Activated CD4-positive, alpha-beta memory T cell treated with anti-CD3 and anti-CD28 coated beads, Interleukin-2, amount 10 ng/mL, durations not matched to agents 7 days and 5 days (primary cell): ENCODE measurements at regions not wholly inside any gene's neighbourhood (a gene's known extent, or its start where the extent isn't known, plus 50 kb on each side); places are given as distances from the start of the nearest gene placed in this dataset.
"Not testable (repeated sequence)": the region's sequence is repeated elsewhere in the genome, so short reads cannot be mapped to it uniquely, and the experiment has no call there.

Source experiments
- CTCF ChIA-PET: fragments of 350-600 bp; sonication (Branson Sonifier 250); formaldehyde crosslinking; loops from one replicate; lab custom pipeline; 2021; ENCODE audit warnings: antibody characterized with exemption, inconsistent platforms; lab: Charles Lee
- POLR2A ChIA-PET: fragments of 350-600 bp; sonication (Branson Sonifier 250); formaldehyde crosslinking; loops from one replicate; lab custom pipeline; 2021; ENCODE audit warnings: antibody characterized with exemption; lab: Charles Lee
- DNase-seq: peaks from one replicate; pipeline ENCODE4 v3.0.0-alpha.2; 2020
- H3K27ac Mint-ChIP-seq: one replicate; pipeline ENCODE4 v1.8.0; 2021; ENCODE audit warnings: mild to moderate bottlenecking, mixed read lengths
- H3K27me3 Mint-ChIP-seq: one replicate; pipeline ENCODE4 v1.8.0; 2021; ENCODE audit warnings: mixed read lengths
- H3K36me3 Mint-ChIP-seq: one replicate; pipeline ENCODE4 v1.8.0; 2021; ENCODE audit warnings: low read depth, mixed read lengths
- H3K4me1 Mint-ChIP-seq: one replicate; pipeline ENCODE4 v1.8.0; 2021; ENCODE audit warnings: mixed read lengths
- H3K4me3 Mint-ChIP-seq: one replicate; pipeline ENCODE4 v1.8.0; 2021; ENCODE audit warnings: mild to moderate bottlenecking, mixed read lengths
- H3K9me3 Mint-ChIP-seq: one replicate; pipeline ENCODE4 v1.8.0; 2021; ENCODE audit warnings: mixed read lengths

DNA sequence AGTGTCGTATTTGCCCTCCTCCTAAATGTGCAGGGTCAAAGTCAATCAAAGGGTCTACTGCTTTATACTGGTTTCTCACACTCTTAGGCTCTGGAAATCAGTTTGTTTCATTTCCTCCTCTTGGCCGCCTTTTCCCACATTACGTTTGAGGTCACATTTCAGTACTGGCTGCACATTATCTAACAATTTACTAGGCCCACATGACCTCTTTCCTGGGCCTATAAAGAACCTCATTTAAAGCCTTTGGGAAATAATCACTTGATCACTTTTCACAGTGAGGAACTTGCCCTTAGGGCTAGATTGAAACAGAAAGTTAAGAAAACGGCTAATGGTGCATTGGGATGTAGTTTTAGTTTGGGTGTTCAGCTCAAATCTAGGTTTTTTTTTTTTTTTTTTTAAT, 497.5 kb downstream of the RERGL start:
- H3K27me3 Mint-ChIP-seq, result no peaks in the 10 kb centered on the region
- ChIA-PET CTCF (no interaction called here), POLR2A (no interaction called here)
- no peak overlapping the region for H3K27ac Mint-ChIP-seq
- no peaks in the 10 kb centered on the region for H3K36me3 Mint-ChIP-seq
- H3K4me1 Mint-ChIP-seq, result no peaks in the 10 kb centered on the region
- H3K4me3 Mint-ChIP-seq, result no peak overlapping the region
- H3K9me3 Mint-ChIP-seq, result peaks cover 3% of the 10 kb centered on the region
- DNase-seq, result no peak

DNA sequence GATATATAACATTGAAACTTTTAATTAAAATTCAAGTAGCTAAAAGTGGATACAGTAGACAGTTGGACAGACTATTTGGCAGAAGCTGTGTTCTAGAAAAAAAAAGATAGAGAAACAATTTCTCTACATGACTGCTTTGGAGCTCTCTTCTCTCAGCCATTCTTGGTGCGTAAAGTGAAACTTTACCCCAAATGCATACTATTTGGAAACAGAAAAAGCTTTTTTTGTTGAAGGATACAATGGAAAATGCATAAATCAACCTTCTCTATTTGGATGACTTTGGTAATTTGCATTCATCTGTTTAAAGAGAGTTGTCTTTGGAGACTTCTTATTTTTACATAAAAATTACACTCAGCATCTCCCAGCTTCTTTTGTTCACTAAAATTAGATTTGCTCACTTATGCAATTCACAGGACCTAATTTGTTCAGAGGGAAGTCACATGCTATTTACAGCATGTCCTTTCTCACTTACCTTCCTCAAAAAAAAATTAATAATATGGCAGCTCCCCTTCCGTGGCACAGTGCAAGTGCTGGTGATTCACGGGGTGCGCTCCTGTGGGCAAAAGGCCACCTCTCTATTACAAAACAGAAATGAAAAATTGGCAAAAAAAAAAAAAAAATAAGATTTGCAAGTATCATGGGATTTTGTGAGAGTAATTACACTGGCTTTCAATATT, 498.9 kb downstream of the RERGL start:
- peaks cover 4% of the 10 kb centered on the region for H3K9me3 Mint-ChIP-seq
- ChIA-PET POLR2A (no interaction called here), CTCF (no interaction called here)
- H3K4me3 Mint-ChIP-seq, result no peak overlapping the region
- H3K27ac Mint-ChIP-seq, result no peak overlapping the region
- no peak for DNase-seq
- H3K27me3 Mint-ChIP-seq, result no peaks in the 10 kb centered on the region
- H3K36me3 Mint-ChIP-seq, result no peaks in the 10 kb centered on the region
- H3K4me1 Mint-ChIP-seq, result no peaks in the 10 kb centered on the region

DNA sequence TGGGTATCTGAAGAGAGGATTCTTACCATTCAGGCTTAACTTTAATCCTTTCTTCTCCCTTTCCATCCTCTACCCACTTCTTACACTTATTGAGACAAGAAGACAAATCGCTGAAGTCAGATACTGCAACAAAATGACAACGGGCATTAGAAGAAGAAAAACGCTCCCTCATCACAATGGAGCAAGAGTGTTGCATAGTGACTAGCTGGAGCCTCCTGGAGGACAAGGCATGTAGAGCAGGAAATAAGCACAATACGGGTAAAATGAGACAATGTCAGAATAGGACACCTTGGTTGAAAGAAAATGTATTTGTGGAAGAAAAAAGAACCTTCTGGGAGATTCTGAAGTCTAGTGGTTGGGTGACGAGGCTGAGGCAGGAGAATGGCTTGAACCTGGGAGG, 501.0 kb downstream of the RERGL start:
- DNase-seq, result no peak
- H3K4me1 Mint-ChIP-seq, result no peaks in the 10 kb centered on the region
- H3K27ac Mint-ChIP-seq, result no peak overlapping the region
- no peak overlapping the region for H3K4me3 Mint-ChIP-seq
- H3K36me3 Mint-ChIP-seq, result no peaks in the 10 kb centered on the region
- H3K9me3 Mint-ChIP-seq, result peaks cover 9% of the 10 kb centered on the region
- CTCF ChIA-PET, result no interaction called here
- no peaks in the 10 kb centered on the region for H3K27me3 Mint-ChIP-seq
- POLR2A ChIA-PET, result no interaction called here

DNA sequence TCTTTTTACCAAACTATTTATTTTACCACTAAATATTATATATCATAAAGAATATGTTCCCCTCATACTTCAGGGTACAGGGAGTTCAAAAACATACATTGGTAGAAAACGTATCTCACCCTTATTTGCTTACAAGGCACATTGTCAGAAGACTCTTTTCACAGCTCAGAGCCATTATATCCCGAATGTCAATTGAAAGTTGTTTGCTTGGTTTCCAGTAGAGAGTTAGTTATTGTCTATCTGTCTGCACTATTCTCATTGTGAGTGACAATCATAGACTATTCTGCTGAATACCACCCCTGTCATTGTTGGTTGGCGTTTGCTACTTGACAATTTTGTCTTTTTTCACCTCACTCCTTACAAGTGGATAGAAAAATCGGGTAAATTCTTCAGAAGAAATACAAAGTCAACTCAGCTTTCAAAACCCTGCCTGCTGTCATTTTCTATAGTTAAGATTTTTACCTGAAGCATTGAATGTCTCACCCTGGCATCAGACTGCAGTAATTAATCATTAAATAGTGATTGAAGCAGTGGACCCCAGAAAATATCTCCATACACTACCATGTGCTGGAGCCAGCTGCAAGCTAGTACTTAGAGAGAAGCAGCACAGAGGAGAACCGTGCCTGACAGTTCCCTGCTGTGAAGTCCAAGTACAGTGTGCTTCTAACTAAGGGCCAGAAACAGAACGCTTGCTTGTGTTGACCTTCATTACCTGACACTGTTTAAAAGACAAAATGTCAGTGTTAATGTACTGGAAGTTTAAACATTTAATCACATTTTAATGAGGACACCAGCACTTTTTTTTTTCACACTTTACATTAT, 510.6 kb downstream of the RERGL start:
- H3K27ac Mint-ChIP-seq, result no peak overlapping the region
- H3K9me3 Mint-ChIP-seq, result peaks cover 3% of the 10 kb centered on the region
- H3K4me1 Mint-ChIP-seq, result no peaks in the 10 kb centered on the region
- H3K27me3 Mint-ChIP-seq, result no peaks in the 10 kb centered on the region
- POLR2A ChIA-PET, result no interaction called here
- CTCF ChIA-PET, result no interaction called here
- H3K36me3 Mint-ChIP-seq, result no peaks in the 10 kb centered on the region
- H3K4me3 Mint-ChIP-seq, result no peak overlapping the region
- DNase-seq, result no peak

DNA sequence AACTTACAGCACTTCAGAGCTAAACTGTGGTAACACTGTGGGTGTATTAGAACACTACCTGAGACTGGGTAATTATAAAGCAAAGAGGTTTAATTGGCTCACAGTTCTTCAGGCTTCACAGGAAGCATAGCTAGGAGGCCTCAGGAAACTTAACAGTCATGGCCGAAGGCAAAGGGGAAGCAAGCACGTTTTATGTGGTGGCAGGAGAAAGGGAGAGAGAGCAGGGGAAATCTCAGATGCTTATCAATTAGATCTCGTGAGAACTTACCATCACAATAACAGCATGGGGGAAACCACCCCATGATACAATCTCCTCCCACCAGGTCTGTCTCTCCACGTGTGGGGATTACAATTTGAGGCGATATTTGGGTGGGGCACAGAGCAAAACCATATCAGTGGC, 512.6 kb downstream of the RERGL start:
- no peak overlapping the region for H3K4me3 Mint-ChIP-seq
- no peak for DNase-seq
- H3K27me3 Mint-ChIP-seq, result no peaks in the 10 kb centered on the region
- H3K36me3 Mint-ChIP-seq, result no peaks in the 10 kb centered on the region
- peaks cover 4% of the 10 kb centered on the region for H3K9me3 Mint-ChIP-seq
- POLR2A ChIA-PET, result no interaction called here
- H3K27ac Mint-ChIP-seq, result no peak overlapping the region
- CTCF ChIA-PET, result no interaction called here
- H3K4me1 Mint-ChIP-seq, result no peaks in the 10 kb centered on the region

DNA sequence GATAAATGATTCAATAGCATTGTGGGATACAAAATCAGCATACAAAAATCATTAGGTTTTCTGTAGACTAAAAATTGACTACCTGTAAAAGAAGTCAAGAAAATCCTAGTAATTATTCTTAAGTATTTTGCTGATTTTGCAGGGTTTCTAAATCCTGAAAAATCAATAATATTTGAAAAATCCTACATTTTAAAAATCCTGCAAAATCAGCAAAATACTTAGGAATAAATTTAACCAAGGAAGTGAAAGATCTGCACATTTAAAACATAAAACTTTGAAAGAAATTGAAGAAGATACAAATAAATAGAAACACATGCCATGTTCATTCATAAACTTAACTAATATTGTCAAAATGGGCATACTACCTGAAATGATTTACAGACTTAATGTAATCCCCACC, 517.7 kb downstream of the RERGL start:
- no peaks in the 10 kb centered on the region for H3K36me3 Mint-ChIP-seq
- no peak for DNase-seq
- ChIA-PET POLR2A (no interaction called here), CTCF (no interaction called here)
- H3K9me3 Mint-ChIP-seq, result peaks cover 4% of the 10 kb centered on the region
- H3K27me3 Mint-ChIP-seq, result no peaks in the 10 kb centered on the region
- no peak overlapping the region for H3K4me3 Mint-ChIP-seq
- no peaks in the 10 kb centered on the region for H3K4me1 Mint-ChIP-seq
- no peak overlapping the region for H3K27ac Mint-ChIP-seq

DNA sequence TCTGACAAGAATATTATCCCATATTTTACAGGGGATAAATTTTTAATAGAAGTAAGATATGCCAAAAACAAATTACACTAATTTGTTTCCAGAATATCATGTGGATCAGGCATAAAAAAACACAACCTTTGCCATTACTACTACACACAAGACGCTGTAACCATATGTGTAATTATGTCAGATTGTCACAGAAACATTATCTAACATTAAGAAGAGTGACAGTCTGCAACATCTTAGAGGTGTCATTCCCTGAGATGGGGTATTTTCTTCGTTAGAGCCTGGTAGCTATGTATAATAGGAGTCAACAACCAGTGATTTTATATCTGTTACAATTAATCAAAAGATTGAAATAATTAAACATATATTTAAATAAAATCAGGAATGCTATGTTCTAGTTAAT, 518.9 kb downstream of the RERGL start:
- Mint-ChIP-seq H3K4me3 (no peak overlapping the region), H3K9me3 (peaks cover 4% of the 10 kb centered on the region), H3K27me3 (no peaks in the 10 kb centered on the region), H3K27ac (no peak overlapping the region), H3K36me3 (no peaks in the 10 kb centered on the region), H3K4me1 (no peaks in the 10 kb centered on the region)
- DNase-seq, result no peak
- ChIA-PET POLR2A (no interaction called here), CTCF (no interaction called here)

DNA sequence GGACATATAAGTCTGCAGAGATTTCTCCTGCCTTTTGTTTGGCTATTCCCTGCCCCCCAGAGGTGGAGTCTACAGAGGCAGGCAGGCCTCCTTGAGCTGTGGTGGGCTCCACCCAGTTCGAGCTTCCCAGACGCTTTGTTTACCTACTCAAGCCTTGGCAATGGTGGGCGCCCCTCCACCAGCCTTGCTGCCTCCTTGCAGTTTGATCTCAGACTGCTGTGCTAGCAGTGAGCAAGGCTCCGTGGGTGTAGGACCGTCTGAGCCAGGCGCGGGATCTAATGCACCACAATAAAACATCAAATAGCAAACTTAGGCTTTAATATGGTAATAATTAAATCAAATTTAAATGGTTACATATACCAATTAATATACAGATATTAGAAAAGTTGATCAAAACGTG, 525.4 kb downstream of the RERGL start:
- H3K4me3 Mint-ChIP-seq, DNase-seq, POLR2A ChIA-PET, CTCF ChIA-PET, H3K36me3 Mint-ChIP-seq, H3K27ac Mint-ChIP-seq, H3K27me3 Mint-ChIP-seq, H3K4me1 Mint-ChIP-seq: not testable (repeated sequence)
- peaks cover 12% of the 10 kb centered on the region for H3K9me3 Mint-ChIP-seq

DNA sequence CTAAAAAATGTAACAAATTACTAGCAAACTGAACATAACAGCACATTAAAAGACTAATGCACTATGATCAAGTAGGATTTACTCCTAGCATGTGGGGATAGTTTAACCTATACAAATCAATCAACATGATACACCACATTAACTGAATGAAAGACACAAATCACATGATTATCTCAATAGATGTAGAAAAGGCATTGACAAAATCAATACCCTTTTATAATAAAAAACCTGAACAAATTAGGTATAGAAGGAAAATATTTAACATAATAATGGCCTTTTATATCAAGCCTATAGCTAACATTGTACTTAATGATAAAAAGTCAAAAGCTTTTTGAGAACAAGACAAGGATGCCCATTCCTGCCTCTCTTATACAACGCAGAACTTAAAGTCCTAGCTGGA, 540.0 kb downstream of the RERGL start:
- no peak for DNase-seq
- POLR2A ChIA-PET, result no interaction called here
- H3K4me1 Mint-ChIP-seq, result no peaks in the 10 kb centered on the region
- CTCF ChIA-PET, result no interaction called here
- no peak overlapping the region for H3K4me3 Mint-ChIP-seq
- no peaks in the 10 kb centered on the region for H3K36me3 Mint-ChIP-seq
- no peaks in the 10 kb centered on the region for H3K27me3 Mint-ChIP-seq
- no peak overlapping the region for H3K27ac Mint-ChIP-seq
- H3K9me3 Mint-ChIP-seq, result peaks cover 10% of the 10 kb centered on the region

DNA sequence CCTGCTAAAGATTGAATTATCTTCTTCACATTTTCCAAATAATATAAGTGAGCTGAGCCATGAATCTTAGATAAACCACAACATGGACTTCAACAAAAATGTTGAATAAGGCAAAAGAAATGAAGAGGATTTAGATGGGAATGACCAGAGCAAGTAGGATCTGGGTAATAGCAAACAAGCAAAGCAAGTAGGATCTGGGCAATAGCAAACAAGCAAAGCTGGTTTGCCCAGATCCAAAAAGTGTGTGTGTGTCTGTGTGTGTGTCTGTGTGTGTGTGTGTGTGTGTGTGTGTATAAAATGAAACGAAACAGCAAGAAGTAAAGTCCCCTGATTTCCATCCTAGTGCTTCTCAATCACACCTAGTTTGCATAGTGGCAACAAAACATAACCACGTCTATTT, 549.1 kb downstream of the RERGL start:
- Mint-ChIP-seq H3K27ac (no peak overlapping the region), H3K4me1 (no peaks in the 10 kb centered on the region), H3K4me3 (no peak overlapping the region), H3K36me3 (no peaks in the 10 kb centered on the region), H3K9me3 (peaks cover 16% of the 10 kb centered on the region), H3K27me3 (no peaks in the 10 kb centered on the region)
- POLR2A ChIA-PET, result no interaction called here
- CTCF ChIA-PET, result no interaction called here
- no peak for DNase-seq

DNA sequence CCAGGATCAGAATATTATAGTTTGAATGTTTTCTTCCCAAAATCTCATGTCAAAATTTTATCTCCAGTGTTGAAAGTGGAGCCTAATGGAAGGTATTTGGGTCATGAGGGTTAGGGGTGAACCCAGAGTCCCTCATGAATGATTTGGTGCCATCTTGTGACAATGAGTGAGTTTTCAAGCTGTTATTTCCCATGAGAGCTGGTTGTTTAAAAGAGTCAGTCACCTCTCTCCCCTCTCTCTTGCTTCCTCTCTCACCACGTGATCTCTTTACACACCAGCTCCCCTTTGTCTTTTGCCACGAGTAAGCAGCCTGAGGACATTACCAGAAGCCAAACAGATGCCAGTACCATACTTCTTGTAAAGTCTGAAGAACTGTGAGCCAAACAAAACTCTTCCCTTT, 561.6 kb downstream of the RERGL start:
- no peak overlapping the region for H3K27ac Mint-ChIP-seq
- H3K4me1 Mint-ChIP-seq, result no peaks in the 10 kb centered on the region
- H3K27me3 Mint-ChIP-seq, result no peaks in the 10 kb centered on the region
- peaks cover 11% of the 10 kb centered on the region for H3K9me3 Mint-ChIP-seq
- H3K4me3 Mint-ChIP-seq, result no peak overlapping the region
- no peaks in the 10 kb centered on the region for H3K36me3 Mint-ChIP-seq
- ChIA-PET POLR2A (no interaction called here), CTCF (no interaction called here)
- no peak for DNase-seq

DNA sequence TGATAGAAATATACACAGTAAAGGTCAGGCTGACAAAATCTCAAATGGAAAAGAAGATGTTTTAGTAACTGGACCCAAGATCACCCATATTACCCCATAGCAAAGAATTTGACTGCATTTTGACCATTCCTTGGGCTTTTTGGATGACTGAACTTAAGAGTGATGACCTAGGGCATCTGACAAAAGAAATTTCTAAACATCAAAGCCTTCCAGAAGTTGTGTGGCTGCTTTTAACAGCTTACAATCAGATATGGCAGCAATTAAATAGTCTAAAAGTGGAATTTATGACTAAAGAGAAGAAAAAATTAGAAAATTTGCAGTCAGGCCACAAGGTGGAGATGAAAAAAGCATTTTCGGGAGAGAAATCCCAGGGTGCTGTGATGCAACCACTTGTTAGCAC, 563.0 kb downstream of the RERGL start:
- H3K4me1 Mint-ChIP-seq, result no peaks in the 10 kb centered on the region
- H3K4me3 Mint-ChIP-seq, result no peak overlapping the region
- no peak for DNase-seq
- POLR2A ChIA-PET, result no interaction called here
- H3K27me3 Mint-ChIP-seq, result no peaks in the 10 kb centered on the region
- H3K36me3 Mint-ChIP-seq, result no peaks in the 10 kb centered on the region
- H3K9me3 Mint-ChIP-seq, result peaks cover 11% of the 10 kb centered on the region
- CTCF ChIA-PET, result no interaction called here
- no peak overlapping the region for H3K27ac Mint-ChIP-seq

DNA sequence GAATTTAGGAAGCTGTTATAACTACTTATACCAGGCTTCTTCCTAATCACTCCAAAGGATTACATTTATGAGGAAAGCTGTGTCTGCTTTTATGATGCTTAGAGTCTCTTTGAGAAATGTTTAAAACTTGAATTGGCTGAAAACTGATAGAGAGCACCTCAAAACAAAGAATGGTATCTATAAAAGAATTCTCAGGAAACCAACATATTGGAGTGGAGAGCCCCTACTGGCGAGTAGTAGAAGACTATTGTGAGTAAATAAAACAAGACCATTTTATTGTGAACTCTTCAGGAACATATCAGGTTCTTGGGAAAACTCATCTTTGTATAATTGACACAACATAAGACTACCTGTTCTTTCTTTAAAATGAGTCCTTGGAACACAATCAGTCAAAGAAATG, 578.6 kb downstream of the RERGL start:
- ChIA-PET POLR2A (no interaction called here), CTCF (no interaction called here)
- H3K4me3 Mint-ChIP-seq, result no peak overlapping the region
- peaks cover 13% of the 10 kb centered on the region for H3K9me3 Mint-ChIP-seq
- H3K27ac Mint-ChIP-seq, result no peak overlapping the region
- DNase-seq, result no peak
- no peaks in the 10 kb centered on the region for H3K27me3 Mint-ChIP-seq
- H3K4me1 Mint-ChIP-seq, result no peaks in the 10 kb centered on the region
- no peaks in the 10 kb centered on the region for H3K36me3 Mint-ChIP-seq

DNA sequence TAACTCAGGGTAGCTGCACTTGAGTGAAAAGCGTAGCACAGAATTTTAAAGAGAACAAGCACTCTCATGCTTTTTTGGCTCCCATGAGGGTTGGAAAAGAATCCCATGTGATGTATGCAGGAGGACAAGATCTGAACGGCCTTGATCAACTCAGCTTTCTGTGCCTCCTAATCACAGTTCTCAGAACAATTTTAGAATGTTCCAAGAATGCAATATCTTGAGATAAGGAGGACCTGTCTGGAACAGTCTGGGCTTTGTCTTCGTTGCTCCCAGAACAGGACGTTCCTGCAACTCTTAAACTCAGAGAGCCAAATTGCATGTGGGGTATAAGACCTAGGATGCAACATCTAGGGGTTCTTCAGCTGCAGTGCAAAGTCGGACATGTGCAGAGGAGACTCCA, 582.7 kb downstream of the RERGL start:
- Mint-ChIP-seq H3K4me3 (no peak overlapping the region), H3K9me3 (peaks cover 9% of the 10 kb centered on the region), H3K27me3 (no peaks in the 10 kb centered on the region), H3K27ac (no peak overlapping the region), H3K36me3 (no peaks in the 10 kb centered on the region), H3K4me1 (no peaks in the 10 kb centered on the region)
- no peak for DNase-seq
- CTCF ChIA-PET, result no interaction called here
- POLR2A ChIA-PET, result no interaction called here
